T-helper 1 cell (primary cell): ENCODE measurements at regions not wholly inside any gene's neighbourhood (a gene's known extent, or its start where the extent isn't known, plus 50 kb on each side); places are given as distances from the start of the nearest gene placed in this dataset.

Experiments used
- DNase-seq, 5 donors: peaks; one replicate each; pipeline ENCODE4 v3.0.0-alpha.2; 2012 to 2020

GRCh38 chr5:2903451-2904395 is 152.2 kb upstream of the IRX2 start:
- no peak for DNase-seq

DNA sequence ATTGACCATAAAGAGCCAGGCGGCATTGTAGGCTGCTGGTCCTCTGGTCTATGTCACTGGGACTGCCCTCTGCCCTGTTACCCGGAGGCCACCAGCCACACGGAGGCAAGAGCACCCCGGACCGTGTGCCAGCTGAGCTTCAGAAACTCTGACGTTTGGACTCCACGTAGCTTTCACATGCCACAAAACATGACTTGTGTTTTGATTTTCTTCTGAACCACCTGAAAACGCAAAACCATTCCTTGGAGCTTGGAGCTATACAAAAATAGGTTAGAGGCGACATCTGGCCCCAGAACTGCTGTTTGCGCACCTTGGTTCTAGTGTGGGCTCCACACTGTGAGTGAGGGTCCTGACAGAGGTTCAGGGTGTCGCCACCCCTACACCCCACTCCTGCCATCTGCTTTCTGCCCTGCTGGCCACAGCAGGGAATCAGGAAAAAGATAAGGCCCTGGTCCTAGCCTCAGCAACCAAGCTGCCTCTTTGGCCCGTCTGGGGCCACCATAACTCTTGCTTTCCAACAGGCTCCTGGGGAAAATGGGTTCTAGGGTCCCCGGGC is 151.3 kb upstream of the IRX2 start:
- DNase-seq, result no peak

GRCh38 chr5:2902186-2902585 is 150.7 kb upstream of the IRX2 start:
- no peak for DNase-seq

- no peak for DNase-seq
Observed at GRCh38 chr5:2901511-2901910, 150.0 kb upstream of the IRX2 start.

GRCh38 chr5:2901096-2901495 is 149.6 kb upstream of the IRX2 start:
- no peak for DNase-seq

- no peak for DNase-seq
Observed at GRCh38 chr5:2900360-2900759, 148.9 kb upstream of the IRX2 start.

DNA sequence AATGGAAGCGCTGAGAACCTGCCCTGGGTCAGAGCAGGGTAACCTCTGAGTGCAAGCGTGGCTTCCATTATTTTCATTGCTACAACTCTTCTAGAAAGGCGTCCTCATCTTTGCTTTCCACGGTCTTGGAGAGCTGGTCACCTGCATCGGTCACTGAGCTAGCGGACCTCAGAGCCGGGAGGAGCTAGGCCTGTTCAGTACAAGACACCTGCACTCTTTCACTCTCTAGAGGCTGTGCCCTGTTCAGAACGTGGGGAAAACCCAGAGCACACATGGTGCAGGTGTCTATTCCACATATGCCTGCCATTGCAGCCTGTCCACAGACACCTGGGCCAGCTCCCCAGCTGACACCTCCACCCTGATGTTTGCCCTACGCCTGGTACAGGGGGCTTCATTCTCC is 147.8 kb upstream of the IRX2 start:
- DNase-seq, result no peak

DNA sequence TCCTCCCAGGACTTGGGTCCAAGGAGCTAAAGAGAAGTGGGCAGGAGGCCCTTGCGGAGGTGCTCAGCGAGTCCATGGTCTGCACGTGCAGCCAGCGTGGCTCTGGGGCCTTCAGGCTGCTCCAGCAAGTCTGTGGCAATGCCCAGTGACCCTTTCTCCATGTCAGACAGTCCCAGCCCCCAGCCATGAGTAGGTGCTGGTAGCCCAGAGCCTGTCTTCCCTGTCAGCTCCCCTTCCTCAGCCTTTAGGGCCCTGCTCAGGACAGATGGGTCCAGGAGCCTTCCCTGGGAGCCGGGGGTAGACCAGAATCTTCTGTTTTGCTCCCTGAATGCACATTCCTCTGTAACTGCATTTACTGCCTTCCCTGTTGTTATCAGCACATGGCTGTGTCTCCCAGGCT is 147.2 kb upstream of the IRX2 start:
- DNase-seq, result no peak

GRCh38 chr5:2897276-2897961 is 145.9 kb upstream of the IRX2 start:
- DNase-seq, result no peak

DNA sequence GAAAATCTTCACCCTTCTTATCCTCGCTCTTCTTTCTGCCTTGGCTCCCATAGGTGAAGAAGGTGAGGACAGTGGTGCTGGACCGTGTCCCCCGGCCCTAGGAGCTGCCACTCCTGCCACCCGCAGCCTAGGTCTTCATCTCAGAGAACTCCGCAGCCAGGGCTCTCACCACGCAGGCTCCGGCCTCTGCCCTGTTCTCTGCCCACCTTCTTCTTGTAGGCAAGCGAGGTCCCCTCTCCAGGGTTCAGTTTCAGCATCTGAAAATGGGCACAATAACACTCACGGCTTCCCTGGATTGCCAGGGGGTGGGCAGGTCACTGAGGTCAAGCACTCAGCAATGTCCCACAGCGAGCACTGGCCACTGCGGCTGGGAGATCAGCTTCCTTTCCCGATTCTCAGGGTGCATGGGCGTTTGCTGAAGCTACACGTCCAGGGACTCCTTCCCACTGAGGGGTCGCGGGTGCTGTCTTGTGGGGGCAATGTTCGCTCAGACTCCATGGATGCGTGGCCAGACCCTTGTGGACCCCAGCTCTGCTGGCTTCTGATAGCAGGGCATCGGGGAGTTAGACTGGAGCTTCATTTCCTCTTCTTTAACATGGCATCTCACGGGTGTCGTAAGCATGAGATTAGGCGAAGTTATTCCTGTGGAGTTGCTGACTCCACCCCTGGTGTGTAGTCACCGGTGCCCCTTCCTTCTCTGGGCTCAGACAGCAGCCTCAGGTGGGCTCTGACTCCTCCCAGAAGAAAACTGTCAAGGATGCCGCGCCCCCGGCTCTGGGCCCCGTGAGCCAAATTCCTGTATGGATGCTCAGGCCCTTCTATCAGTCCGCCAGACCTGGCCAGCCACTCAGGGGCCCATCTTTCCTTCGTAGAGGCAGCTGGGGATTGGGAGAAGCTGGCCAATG is 145.1 kb upstream of the IRX2 start:
- DNase-seq, result no peak

DNA sequence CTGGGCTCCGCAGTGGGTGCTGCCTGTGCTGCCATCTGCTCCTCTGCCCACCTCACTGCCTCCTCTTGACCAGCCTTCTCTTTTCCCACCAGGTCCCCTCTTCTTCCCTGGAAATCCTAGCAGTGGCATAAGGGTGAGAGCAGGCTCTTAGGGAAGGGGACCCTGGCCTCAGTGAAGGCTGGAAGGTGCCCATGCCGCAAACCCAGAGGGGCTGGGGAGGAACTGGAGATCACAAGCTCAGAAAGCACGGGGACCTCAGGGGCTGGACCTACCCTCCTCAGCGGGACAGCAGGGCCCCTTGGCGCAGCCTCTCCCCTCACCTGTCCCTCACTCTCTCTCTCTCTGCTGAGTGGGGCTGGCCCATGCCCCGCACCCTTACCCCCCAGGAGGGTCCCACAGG is 144.4 kb upstream of the IRX2 start:
- DNase-seq, result no peak

- DNase-seq, result no peak
Observed at GRCh38 chr5:2895196-2895595, 143.7 kb upstream of the IRX2 start.

- no peak for DNase-seq
Observed at GRCh38 chr5:2894736-2895135, 143.3 kb upstream of the IRX2 start.

GRCh38 chr5:2894316-2894715 is 142.8 kb upstream of the IRX2 start:
- no peak for DNase-seq

- DNase-seq, result no peak
Observed at GRCh38 chr5:2892466-2893000, 141.1 kb upstream of the IRX2 start.

GRCh38 chr5:2891781-2892180 is 140.3 kb upstream of the IRX2 start:
- no peak for DNase-seq

GRCh38 chr5:2890011-2890410 is 138.5 kb upstream of the IRX2 start:
- DNase-seq, result no peak

DNA sequence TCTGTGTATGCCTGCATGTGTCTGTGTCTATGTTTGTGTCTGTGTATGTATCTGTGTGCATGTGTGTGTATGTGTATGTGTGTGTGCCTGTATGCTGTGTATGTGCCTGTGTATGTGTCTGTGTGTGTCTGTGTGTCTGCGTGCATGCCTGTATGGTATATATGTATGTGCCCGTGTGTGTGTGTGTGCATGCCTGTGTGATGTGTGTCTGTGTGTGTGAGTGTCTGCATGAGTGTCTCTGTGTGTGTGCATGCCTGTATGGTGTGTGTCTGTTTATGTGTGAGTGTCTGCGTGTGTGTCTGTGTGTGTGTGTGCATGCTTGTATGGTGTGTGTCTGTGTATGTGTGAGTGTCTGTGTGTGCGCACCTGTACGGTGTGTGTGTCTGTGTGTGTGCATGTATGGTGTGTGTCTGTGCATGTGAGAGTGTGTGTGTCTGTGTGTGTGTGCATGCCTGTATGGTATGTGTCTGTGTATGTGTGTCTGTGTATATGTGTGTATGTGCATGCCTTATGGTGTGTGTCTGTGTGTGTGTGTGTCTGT is 137.1 kb upstream of the IRX2 start:
- DNase-seq, result no peak

- DNase-seq, result no peak
Observed at GRCh38 chr5:2887481-2888348, 136.2 kb upstream of the IRX2 start.

DNA sequence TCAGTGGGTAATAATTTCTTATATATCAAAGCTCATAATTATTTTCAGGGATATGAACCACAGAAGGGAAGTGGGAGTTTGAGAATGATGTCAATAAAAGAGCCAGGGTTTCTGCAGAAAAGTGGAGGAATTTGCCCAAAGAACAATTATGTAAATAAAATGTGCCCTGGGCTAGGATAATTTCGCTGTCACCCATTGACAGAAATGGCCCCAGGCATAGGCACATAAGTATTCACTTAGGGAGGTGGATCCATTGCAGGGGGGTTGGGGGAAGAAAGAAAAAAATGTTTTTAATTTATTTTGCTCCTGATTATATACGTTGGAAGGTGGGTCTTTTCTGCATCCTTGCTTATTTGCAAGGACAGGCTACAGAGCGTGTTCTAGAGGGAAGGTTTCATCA is 135.1 kb upstream of the IRX2 start:
- no peak for DNase-seq

DNA sequence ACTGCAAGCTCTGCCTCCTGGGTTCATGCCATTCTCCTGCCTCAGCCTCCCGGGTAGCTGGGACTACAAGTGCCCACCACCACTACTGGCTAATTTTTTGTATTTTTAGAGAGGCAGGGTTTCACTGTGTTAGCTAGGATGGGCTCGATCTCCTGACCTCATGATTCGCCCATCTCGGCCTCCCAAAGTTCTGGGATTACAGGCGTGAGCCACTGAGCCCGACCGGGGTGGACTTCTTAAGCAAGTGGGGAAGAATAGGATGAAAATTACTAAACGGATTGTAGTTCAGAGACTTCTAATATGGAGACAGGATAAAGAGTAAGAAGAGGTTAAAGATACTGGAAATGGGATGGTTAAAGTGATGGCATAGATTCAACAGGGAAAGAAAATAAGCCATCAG is 132.3 kb upstream of the IRX2 start:
- no peak for DNase-seq
